ENCODE measurements at regions not wholly inside any gene's neighbourhood (a gene's known extent, or its start where the extent isn't known, plus 50 kb on each side); places are given as distances from the start of the nearest gene placed in this dataset.

DNA sequence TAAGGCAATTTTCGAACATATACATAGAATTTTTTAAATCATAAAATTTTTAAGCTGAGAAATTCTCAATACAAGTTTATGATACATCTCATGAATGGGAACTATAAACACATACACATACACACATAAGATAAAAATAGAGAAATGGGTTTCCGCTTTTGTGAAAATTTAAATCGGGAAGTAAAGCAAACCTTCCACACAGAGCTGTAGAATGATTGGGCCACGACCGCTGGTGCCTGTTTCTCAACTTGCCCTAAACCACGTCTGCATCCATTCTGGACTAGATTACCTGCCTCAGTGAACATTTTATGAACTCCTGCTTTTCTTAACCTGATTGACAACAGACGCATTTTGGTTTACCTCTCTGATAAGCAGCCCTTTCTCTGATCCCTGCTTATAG, 264.4 kb downstream of the SKAP2 start (continued):
- TF ChIP-seq CHD7 (IDR thresholded peaks at IDR 0.05; ENCODE audit: insufficient replicate concordance, low read length): no peak
- TF ChIP-seq RNF2 (IDR thresholded peaks at IDR 0.05; ENCODE audit: borderline replicate concordance, low read depth, low read length, missing control alignments, poor library complexity, severe bottlenecking): no peak
- TF ChIP-seq, protein P1, sequence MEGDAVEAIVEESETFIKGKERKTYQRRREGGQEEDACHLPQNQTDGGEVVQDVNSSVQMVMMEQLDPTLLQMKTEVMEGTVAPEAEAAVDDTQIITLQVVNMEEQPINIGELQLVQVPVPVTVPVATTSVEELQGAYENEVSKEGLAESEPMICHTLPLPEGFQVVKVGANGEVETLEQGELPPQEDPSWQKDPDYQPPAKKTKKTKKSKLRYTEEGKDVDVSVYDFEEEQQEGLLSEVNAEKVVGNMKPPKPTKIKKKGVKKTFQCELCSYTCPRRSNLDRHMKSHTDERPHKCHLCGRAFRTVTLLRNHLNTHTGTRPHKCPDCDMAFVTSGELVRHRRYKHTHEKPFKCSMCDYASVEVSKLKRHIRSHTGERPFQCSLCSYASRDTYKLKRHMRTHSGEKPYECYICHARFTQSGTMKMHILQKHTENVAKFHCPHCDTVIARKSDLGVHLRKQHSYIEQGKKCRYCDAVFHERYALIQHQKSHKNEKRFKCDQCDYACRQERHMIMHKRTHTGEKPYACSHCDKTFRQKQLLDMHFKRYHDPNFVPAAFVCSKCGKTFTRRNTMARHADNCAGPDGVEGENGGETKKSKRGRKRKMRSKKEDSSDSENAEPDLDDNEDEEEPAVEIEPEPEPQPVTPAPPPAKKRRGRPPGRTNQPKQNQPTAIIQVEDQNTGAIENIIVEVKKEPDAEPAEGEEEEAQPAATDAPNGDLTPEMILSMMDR (IDR thresholded peaks at IDR 0.05; ENCODE audit: control extremely low read depth in 1 of 3, insufficient read depth in 1 of 3, low read depth in 1 of 3, low read length in 3 of 3): no peak
- no peak for TF ChIP-seq CBX5 (IDR thresholded peaks at IDR 0.05; ENCODE audit: low read depth, low read length)
